ENCODE measurements at regions not wholly inside any gene's neighbourhood (a gene's known extent, or its start where the extent isn't known, plus 50 kb on each side); places are given as distances from the start of the nearest gene placed in this dataset.

DNA sequence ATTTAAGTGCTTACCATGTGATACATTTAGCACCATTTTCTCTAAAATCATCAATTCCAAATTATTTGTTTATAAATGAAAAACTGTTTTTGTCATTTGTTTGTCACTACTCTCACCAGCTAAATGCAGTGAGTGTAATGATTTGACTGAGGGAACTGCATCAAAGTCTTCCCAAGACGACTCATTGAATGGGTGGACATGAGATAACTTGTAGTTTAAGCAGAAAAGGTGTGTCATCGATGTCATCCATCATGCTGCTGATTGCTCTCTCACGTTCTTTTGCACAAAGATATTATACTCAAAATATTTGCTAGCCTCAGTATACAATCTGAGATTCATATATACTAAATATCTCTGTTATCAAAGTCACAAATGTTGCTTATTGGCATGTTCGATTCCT is 366.5 kb downstream of the IRS2 start:
- WGBS, 3 donors: 86 to 88% (median 88%) methylated on average over 4 of the region's 4 CpGs
- Histone ChIP-seq H3K27me3 (no peaks in the 10 kb centered on the region), H3K36me3 (no peaks in the 10 kb centered on the region), H3K4me1 (ENCODE audit: insufficient read depth) (no peaks in the 10 kb centered on the region), H3K9me3 (no peaks in the 10 kb centered on the region), H3K27ac (no peak overlapping the region), H3K4me3 (no peak overlapping the region)
- TF ChIP-seq EP300 (IDR thresholded peaks at IDR 0.05): no peak
- TF ChIP-seq CTCF (IDR thresholded peaks at IDR 0.05): no peak
- TF ChIP-seq POLR2A (IDR thresholded peaks at IDR 0.05): no peak
- intact Hi-C loops (cut with DNase I): no loop called here
- DNase-seq: no peak

DNA sequence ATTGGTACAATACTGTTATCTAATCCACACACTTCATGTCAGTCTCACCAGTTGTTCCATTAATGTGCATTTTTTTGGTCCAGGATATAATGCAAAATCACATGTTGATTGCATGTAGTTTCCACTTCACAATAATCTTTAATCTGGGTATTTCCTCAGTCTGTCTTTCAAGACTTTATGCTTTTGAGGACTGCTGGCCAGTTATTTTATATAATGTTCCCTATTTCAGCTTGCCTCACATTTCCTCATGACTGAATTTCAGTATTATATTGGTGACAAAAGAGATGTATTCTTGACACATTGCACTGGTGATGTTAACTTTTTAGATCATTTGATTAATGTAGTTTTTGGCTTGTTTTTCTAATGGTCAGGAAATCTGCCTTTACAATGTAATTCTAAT is 368.3 kb downstream of the IRS2 start:
- H3K9me3 ChIP-seq: no peaks in the 10 kb centered on the region
- TF ChIP-seq EP300 (IDR thresholded peaks at IDR 0.05): no peak
- no peak for TF ChIP-seq POLR2A (IDR thresholded peaks at IDR 0.05)

DNA sequence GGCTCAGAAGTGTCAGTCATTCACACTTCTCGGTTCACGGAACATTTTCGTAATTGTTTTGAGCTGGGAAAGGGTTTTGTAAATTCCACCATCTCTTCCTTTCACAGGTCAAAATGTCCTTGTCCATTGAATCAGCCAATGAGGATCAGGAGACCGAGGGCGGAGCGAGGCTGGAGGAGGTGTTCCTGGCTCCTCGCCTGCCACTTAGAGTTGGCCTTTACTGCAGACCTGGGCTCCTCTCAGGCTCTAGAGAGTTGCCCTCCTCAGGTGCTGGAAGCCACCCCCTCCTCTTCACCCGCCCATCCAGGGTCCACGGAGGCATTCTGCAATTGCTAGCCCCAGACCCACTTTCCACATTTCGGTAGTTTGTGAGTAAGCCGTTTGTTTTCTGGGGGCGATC is 370.4 kb downstream of the IRS2 start:
- TF ChIP-seq CTCF (IDR thresholded peaks at IDR 0.05) (no peak), POLR2A (IDR thresholded peaks at IDR 0.05) (no peak), EP300 (IDR thresholded peaks at IDR 0.05) (no peak)
- no peaks in the 10 kb centered on the region for H3K27me3 ChIP-seq
- no peak for DNase-seq
- H3K4me3 ChIP-seq: no peak overlapping the region
- no peaks in the 10 kb centered on the region for H3K9me3 ChIP-seq
- peaks cover 2% of the 10 kb centered on the region for H3K4me1 ChIP-seq (ENCODE audit: insufficient read depth)
- intact Hi-C loops (cut with DNase I): no loop called here
- no peaks in the 10 kb centered on the region for H3K36me3 ChIP-seq
- 89 to 95% (median 92%) methylated on average over 12 of the region's 12 CpGs for WGBS, 3 donors
- no peak overlapping the region for H3K27ac ChIP-seq

More for the DNA sequence above, 368.3 kb downstream of the IRS2 start:
- no peak overlapping the region for H3K27ac ChIP-seq
- H3K4me3 ChIP-seq: no peak overlapping the region
- H3K36me3 ChIP-seq: no peaks in the 10 kb centered on the region
- no peaks in the 10 kb centered on the region for H3K4me1 ChIP-seq (ENCODE audit: insufficient read depth)
- no peak for DNase-seq
- no peaks in the 10 kb centered on the region for H3K27me3 ChIP-seq
- intact Hi-C loops (cut with DNase I): no loop called here

DNA sequence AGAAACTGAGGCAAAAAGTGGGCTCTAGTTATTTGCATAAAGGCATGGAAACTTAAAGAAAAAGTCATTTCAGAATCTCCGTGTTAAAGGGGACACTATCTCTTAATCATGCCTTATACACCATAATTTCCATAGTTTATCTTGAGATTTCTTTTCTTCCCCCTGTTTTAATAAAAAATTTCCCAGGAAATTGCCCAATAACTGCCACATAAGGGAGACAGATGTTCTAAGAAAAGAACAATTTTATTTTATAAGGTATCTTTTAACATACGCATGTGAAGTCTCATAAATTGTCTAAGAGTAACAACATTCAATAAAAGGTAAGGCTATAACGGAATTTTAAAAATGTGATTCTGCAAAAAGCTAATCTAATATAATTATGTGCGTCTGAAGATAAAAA is 371.3 kb downstream of the IRS2 start:
- Histone ChIP-seq H3K4me1 (ENCODE audit: insufficient read depth) (peaks cover 2% of the 10 kb centered on the region), H3K27ac (no peak overlapping the region), H3K4me3 (no peak overlapping the region), H3K9me3 (no peaks in the 10 kb centered on the region), H3K36me3 (no peaks in the 10 kb centered on the region), H3K27me3 (no peaks in the 10 kb centered on the region)
- TF ChIP-seq POLR2A (IDR thresholded peaks at IDR 0.05) (no peak), CTCF (IDR thresholded peaks at IDR 0.05) (no peak), EP300 (IDR thresholded peaks at IDR 0.05) (no peak)
- 93 to 96% (median 94%) methylated on average over 4 of the region's 4 CpGs for WGBS, 3 donors
- intact Hi-C loops (cut with DNase I): no loop called here
- no peak for DNase-seq

GRCh38 chr13:109412283-109412901 is 374.0 kb downstream of the IRS2 start:
- H3K36me3 ChIP-seq: no peaks in the 10 kb centered on the region
- intact Hi-C loops (cut with DNase I): no loop called here
- no peak overlapping the region for H3K27ac ChIP-seq
- peaks cover 2% of the 10 kb centered on the region for H3K4me1 ChIP-seq (ENCODE audit: insufficient read depth)
- DNase-seq: peak in 4 of 5 donors; percentile 54 to 76 (median 66)
- H3K4me3 ChIP-seq: no peak overlapping the region
- H3K27me3 ChIP-seq: no peaks in the 10 kb centered on the region
- no peaks in the 10 kb centered on the region for H3K9me3 ChIP-seq
- TF ChIP-seq CTCF (IDR thresholded peaks at IDR 0.05) (no peak), EP300 (IDR thresholded peaks at IDR 0.05) (no peak), POLR2A (IDR thresholded peaks at IDR 0.05) (no peak)
- WGBS, 3 donors: 6 to 9% (median 9%) methylated on average over 14 of the region's 14 CpGs
